ENCODE measurements at regions not wholly inside any gene's neighbourhood (a gene's known extent, or its start where the extent isn't known, plus 50 kb on each side); places are given as distances from the start of the nearest gene placed in this dataset.

DNA sequence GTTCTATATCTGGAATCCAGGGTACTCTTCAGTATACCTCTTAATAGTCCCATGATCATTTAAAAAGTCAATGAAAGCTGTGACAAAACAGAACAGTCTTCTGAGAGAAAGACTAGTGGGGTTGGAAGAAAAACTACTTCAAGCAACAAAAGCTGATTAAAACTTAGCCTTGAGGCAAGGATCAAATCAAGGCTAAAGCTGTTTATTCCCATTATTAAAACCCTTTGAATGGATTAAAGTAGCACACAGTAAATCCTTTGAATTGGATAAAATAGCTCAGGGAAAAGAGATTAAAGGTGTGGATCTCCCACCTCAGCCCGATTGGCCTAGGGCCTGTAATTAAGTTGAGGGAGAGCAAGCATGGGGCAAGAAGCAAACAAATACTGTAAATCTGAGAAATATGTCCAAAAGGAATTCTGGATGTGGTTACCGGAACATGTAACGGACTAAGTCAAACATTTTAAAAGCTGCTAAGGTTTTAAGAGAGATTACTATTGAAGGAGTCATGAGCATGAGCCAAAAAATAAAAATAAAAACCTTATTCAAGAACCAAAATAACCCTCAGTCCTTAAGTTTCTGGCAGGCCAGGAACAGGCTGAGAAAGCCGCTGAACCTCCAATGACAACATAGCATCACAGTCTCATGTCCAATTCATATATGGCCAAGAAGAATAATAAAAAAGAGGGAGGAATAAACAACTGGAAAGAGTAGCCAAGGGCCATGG, 257.3 kb upstream of the NEIL3 start:
- DNase-seq: no peak

GRCh38 chr4:177057186-177057585, 252.5 kb upstream of the NEIL3 start:
- DNase-seq: no peak

DNA sequence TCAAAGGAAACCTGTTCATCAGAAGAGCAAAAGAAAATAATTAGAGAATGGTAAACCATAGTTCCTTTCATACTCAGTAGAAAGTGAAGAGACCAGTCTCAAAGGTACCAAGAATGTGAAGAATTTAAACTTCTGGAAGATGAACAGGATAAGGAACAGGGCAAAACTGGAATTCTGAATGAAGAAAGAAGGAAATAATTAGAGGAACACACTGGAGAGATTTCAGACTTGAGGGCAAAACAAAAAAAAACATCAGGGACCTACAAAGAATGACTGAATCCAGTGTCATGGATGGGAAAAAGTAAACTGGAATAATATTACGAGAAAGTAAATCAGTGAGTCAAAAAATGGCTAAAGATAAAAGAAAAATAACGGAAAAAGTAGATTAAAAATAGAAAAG, 245.6 kb upstream of the NEIL3 start:
- no peak for DNase-seq

DNA sequence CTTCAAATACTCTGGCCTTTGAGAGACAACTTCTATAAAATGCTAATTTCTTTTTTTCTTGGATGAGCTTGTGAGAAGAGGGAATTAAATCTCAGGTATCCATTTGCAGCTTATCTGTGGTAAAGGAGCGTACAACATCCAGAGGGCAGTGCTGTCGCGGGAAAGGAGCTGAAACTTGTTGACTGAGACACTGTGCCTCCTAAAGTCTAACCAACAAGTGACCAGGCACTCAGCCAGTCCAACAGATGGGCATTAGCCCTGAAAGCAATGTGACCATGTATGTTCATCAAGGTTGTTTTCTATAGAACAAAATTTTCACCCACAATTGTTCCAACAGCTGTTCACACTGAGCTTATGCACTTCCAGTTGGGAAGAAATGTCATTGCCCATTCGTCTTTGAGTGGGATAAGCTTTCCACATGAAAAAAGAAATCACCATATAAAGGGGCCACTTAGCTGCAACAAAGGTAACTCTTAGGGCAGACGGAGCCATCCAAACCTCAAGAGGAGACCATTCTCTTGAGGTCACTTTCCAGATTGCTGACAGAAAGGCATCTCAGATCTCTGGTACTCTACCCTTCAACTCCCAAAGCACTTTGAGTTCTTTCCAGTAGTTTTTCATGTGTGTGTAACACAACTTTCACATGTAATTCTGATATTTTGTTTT, 244.8 kb upstream of the NEIL3 start:
- no peak for DNase-seq

GRCh38 chr4:177066746-177067145, 242.9 kb upstream of the NEIL3 start:
- DNase-seq: no peak

DNA sequence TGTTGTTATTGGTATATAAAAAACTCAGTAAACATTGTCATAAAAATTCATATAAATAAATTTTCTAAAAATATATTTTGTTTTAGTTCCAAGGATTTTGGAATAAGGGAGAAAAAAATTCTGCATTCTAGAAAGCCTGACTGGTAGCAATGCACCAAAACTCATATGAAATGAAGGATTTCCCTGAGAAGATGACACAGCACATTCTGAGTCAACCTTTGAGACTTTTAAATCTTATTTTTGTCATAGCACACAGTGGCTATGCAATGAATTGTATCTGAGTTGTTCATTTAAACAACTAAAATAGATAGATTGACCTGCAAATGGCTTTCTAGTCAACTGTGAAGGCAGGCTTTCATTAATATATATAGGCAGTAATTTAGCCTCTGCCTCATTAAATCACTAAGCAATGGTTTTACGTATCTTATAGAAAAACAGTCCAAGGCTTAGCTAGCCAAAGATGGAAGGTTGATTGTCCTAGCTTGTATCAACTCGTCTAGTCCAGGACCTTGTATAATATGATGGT, 239.1 kb upstream of the NEIL3 start:
- DNase-seq: no peak

DNA sequence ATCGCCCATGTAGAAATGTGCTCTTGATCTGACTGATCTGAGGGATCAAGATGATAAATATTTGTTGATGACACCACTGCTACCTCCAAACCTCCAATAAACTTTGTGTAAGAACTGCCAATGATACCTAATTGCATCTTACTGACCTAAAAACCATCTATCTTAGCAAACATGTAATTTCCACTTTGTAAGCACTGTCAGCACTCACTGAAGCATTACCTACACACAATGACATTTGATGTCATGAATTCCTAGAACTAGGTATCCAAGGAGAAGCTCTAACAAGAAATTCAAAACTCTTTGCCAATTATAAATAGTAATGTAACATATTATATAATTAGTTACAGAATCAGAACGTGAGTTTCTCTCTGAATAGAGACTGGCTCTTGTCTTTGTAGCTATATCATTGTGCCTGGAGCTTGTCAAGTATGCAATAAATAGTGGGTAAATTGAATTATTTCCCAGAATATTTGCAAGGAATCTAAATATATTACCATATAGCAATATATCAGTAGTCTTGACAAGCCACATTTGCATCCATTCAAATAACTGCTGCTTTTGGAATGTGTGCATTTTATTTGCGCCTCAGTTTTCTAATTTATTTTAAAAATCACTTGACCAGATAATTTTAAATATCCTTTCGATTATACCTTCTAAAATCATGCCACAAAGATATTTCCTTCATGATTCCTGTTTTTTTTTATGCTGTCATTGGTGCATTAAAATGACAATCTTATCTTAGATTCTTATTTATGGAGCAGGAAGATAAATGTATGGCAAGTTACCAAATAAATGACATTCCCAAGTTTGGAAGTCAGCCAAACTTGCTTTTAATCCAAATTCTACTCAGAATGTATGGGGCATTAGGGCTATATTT, 232.3 kb upstream of the NEIL3 start:
- no peak for DNase-seq

DNA sequence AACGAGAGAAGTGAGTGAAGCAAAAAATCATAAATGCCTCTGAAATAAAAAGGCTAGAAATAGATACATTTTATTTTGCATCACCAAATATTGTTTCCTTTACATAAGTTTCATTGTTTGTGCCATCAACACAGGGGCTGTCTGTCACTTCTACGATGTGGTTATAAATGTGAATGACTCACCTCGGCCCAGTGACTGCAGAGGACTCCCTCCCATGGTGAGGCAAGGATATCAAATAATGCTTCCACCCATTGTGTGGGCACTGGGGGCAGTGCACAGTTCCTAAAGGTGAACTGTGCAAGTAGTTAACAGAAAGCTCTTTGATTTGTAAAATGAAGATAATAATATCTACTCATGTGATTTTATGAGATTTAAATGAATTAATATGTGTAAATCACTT, 230.3 kb upstream of the NEIL3 start:
- DNase-seq: no peak

DNA sequence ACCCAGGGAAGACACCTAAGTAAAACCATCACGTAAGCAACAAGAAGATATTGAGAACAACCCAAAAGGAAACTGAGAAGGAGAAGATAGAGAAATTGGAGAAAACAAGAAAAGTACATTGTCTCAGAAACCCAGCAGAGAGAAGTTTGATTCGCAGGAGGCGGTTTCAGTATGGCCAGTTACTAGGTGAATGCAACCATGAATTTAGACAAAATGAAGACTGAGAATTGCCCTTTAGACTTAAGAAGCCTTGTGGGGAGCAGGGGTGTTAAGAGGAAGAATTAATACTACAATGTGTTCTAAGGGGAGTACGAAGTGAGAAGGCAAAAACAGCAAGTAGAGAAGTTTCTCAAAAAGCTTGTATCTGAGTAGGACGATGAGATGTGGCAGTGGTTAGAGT, 229.3 kb upstream of the NEIL3 start:
- DNase-seq: no peak

- DNase-seq: no peak
Observed at GRCh38 chr4:177087060-177087459, 222.6 kb upstream of the NEIL3 start.

DNA sequence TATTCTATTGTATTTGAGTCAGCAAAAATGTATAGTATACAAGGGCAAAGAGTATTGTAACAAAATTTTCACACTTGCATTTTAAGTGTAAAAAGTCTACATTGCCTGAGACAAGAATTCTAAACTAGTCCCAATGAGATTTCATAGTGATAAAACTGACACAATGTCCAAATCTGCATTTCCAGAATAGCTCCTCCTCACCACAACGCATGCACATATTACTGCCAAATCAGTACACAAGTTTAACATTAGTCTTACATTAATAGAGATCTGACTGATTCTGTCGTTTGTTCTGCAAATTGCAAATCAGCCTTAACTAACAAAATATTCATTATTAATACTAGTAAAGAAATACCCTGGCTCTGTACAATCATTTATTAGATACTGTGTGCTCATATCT, 222.2 kb upstream of the NEIL3 start:
- no peak for DNase-seq

GRCh38 chr4:177091515-177091914, 218.2 kb upstream of the NEIL3 start:
- DNase-seq: no peak

- no peak for DNase-seq
Observed at GRCh38 chr4:177092807-177093206, 216.9 kb upstream of the NEIL3 start.

- DNase-seq: no peak
Observed at GRCh38 chr4:177093964-177094363, 215.7 kb upstream of the NEIL3 start.

DNA sequence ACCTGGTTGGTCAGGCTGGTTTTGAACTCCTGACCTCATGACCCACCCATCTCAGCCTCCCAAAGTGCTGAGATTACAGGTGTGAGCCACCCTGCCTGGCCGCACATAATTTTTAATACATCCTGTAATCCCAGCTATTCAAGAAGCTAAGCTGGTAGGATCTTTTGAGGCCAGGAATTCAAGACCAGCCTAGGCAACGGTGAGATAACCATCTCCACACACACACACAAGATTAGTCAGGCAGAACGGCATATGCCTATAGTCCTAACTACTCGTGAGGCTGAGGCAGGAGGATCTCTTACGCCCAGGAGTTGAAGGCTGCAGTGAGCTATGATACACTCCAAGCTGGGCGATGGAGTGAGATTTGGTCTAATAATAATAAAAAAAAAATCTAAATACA, 212.4 kb upstream of the NEIL3 start:
- DNase-seq: no peak

DNA sequence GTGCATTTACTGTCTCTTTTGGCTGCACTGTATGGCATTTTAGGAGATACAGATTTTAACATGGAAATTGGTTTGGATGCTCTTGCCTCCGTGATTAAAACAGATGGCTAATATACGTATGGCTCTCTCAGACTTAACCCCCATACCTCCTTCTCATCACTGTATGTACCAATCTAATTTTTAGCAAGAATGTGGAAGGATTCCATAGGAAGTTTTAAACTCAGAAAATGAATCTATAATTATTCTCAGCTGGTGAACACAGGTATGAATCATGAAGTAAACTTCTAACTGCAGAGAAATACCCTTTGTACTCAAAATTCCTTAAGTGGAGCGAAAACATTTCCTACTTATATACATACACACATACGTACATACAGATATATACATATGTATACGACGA, 210.5 kb upstream of the NEIL3 start:
- DNase-seq: no peak

DNA sequence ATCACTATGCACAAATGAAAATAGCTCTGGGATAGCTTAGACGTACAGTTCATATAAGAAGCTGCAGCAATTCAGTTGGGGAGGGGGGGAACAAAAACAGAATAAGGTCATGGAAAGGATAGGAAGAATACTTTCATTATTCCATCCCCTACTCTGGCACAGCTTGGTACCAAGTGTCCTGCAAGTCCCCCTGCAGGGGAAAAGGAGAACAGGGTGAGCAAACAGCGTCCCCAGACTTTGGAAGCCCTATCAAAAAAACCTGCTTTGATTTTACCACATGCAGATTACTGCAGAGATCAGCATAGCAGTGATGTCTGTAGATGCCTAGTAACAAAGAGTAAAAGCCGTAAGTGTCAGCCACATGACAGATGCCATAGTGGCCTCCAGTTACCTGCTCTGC, 209.4 kb upstream of the NEIL3 start:
- DNase-seq: no peak

- DNase-seq: no peak
Observed at GRCh38 chr4:177103619-177104018, 206.1 kb upstream of the NEIL3 start.

- DNase-seq: no peak
Observed at GRCh38 chr4:177105536-177105935, 204.1 kb upstream of the NEIL3 start.

GRCh38 chr4:177107288-177107921, 202.3 kb upstream of the NEIL3 start:
- no peak for DNase-seq

DNA sequence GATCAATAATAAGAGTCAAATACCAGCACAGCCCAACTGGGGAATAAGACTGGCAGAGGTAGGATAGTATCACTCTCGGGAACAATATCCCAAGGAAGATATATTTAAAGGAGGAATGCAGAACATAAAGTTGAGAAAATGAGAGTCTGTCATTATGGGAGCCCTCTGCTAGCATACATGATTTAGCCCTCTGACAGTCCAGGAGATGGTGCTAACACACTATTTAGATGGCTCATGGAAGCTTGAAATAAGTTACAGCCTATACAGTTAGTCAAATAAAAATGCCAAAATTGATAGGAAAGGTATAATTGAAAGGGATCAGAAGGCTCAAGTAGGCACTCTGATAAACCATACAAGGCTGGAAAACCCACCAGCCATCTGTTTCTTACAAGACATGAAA, 201.0 kb upstream of the NEIL3 start:
- no peak for DNase-seq

DNA sequence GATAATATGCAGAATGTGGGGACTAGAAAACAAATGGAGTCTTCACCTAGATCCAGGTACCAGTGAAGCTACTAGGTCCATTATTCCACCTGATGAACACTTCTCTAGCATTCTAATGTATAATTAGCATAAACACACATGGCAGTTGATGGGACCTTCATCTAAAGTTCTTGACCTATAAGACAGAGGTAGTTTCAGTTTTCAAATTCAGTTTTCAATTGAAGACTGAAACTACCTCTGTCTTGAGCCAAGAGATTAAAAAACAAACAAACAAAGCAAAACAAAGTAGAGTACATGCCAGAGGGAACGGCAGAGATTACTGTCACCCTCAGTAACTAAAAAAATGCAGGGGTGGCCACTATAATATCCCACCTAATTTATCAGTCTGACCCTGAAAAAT, 199.9 kb upstream of the NEIL3 start:
- no peak for DNase-seq

GRCh38 chr4:177116161-177116560, 193.5 kb upstream of the NEIL3 start:
- no peak for DNase-seq
